Prostate gland (tissue), 2 donors: ENCODE measurements at regions not wholly inside any gene's neighbourhood (a gene's known extent, or its start where the extent isn't known, plus 50 kb on each side); places are given as distances from the start of the nearest gene placed in this dataset.

Source experiments
- DNase-seq: peaks from one replicate; pipeline ENCODE4 v3.0.0-alpha.2; 2019; ENCODE audit warnings: low spot score
- H3K27ac ChIP-seq, 2 donors: fragments of 200-600 bp; sonication (generic); 2 replicates each; pipeline ENCODE4 v1.5.1; 2017 to 2019
- H3K27me3 ChIP-seq: fragments of 200-600 bp; sonication (generic); replicated peaks from 2 replicates; pipeline ENCODE4 v1.5.1; 2019; ENCODE audit not compliant: insufficient read depth
- H3K36me3 ChIP-seq, 2 donors: fragments of 200-600 bp; sonication (generic); 1 replicate in 1 of 2; 2 replicates in 1 of 2; pipeline versions ENCODE4 v1.5.1 to v1.8.1; 2017 to 2019
- H3K4me1 ChIP-seq: fragments of 200-600 bp; sonication (generic); replicated peaks from 2 replicates; pipeline ENCODE4 v1.5.1; 2019
- H3K4me3 ChIP-seq, 2 donors: fragments of 200-600 bp; sonication (generic); 2 replicates each; pipeline ENCODE4 v1.5.1; 2017 to 2019
- H3K9me3 ChIP-seq: fragments of 200-600 bp; sonication (generic); 2 replicates; pipeline ENCODE4 v1.5.1; 2017
- POLR2A ChIP-seq: fragments of 450-650 bp; IDR thresholded peaks from one replicate; pipeline ENCODE4 v1.6.1; 2016; ENCODE audit warnings: antibody characterized with exemption, mild to moderate bottlenecking
- POLR2AphosphoS5 ChIP-seq: sonication (generic); formaldehyde crosslinking; IDR thresholded peaks from one replicate; pipeline ENCODE4 v1.6.1; 2017; ENCODE audit warnings: antibody characterized with exemption
- WGBS: methylation state at CpG from one replicate; pipeline ENCODE4 v1.1.5; 2018; 5-methylcytosine and 5-hydroxymethylcytosine counted together
- intact Hi-C: fragments of 100-400 bp; cut with DNase I; formaldehyde crosslinking; loops from one replicate; pipeline ENCODE4 v1.14.2; 2022
- TF ChIP-seq, protein P1 (sequence below), 4 experiments: fragments of 200-600 bp in 2 of 4; fragments of 450-650 bp in 2 of 4; sonication (generic) in 2 of 4; IDR thresholded peaks; 1 replicate in 3 of 4; 2 replicates in 1 of 4; pipeline ENCODE4 v1.5.1; 2016 to 2019; ENCODE audit warnings: antibody characterized with exemption in 4 of 4, mild to moderate bottlenecking in 2 of 4, moderate library complexity in 2 of 4

DNA sequence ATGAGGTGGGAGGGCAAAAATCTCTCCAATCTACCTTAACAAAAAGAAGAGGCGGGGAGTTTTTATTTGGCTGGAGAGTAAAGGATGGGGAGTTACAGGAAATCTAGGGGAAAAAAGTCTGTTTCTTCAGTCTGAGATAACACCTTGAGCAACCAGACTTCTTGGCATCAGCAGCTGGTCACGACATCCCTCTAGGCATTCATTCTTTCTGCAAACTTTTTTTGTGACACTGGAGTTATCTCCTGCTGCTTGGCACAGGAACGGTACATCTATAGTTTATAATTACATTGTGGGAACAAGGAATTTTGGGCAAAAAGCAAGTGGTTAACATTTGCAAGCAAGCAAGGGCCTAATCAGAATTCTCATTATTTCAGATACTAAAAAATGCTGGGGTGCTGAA is 50.6 kb upstream of the IFNGR1 start:
- Histone ChIP-seq H3K27ac (no peak overlapping the region), H3K4me1 (no peaks in the 10 kb centered on the region), H3K9me3 (no peaks in the 10 kb centered on the region), H3K4me3 (no peak overlapping the region), H3K36me3 (no peaks in the 10 kb centered on the region), H3K27me3 (no peaks in the 10 kb centered on the region)
- 58% methylated on average over 3 of the region's 3 CpGs for WGBS
- TF ChIP-seq, protein P1, sequence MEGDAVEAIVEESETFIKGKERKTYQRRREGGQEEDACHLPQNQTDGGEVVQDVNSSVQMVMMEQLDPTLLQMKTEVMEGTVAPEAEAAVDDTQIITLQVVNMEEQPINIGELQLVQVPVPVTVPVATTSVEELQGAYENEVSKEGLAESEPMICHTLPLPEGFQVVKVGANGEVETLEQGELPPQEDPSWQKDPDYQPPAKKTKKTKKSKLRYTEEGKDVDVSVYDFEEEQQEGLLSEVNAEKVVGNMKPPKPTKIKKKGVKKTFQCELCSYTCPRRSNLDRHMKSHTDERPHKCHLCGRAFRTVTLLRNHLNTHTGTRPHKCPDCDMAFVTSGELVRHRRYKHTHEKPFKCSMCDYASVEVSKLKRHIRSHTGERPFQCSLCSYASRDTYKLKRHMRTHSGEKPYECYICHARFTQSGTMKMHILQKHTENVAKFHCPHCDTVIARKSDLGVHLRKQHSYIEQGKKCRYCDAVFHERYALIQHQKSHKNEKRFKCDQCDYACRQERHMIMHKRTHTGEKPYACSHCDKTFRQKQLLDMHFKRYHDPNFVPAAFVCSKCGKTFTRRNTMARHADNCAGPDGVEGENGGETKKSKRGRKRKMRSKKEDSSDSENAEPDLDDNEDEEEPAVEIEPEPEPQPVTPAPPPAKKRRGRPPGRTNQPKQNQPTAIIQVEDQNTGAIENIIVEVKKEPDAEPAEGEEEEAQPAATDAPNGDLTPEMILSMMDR (IDR thresholded peaks at IDR 0.05) = no peak
- no peak for TF ChIP-seq POLR2AphosphoS5
- no peak for TF ChIP-seq POLR2A
- intact Hi-C loops = loop anchor here (2.0 to 5.0 kb wide), 3 partner anchors 45 to 173 kb away; no protein-coding TSS in a partner anchor
- DNase-seq = no peak

DNA sequence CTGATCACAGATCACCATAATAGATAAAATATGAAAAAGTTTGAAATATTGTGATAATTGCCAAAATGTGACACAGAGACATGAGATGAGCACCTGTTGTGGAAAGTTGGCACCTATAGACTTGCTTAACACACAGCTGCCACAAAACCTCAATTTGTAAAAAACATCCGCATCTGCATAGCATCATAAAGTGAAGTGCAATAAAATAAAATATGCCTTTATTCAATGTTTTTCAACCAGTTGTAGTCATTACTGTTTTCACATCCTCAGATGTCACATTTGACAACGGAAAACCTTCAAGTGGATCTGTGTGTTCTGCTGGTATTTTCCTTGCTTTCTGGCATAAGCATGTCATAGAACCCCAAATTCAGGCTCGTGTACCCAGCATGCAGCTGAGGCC is 50.2 kb upstream of the IFNGR1 start:
- no peak for DNase-seq
- no peaks in the 10 kb centered on the region for H3K36me3 ChIP-seq
- no peak overlapping the region for H3K27ac ChIP-seq
- no peaks in the 10 kb centered on the region for H3K4me1 ChIP-seq
- 91% methylated on average over 3 of the region's 3 CpGs for WGBS
- intact Hi-C loops = loop anchor here (5.0 kb wide), 1 partner anchor 172 kb away; no protein-coding TSS in a partner anchor
- no peak overlapping the region for H3K4me3 ChIP-seq
- H3K9me3 ChIP-seq = no peaks in the 10 kb centered on the region
- H3K27me3 ChIP-seq = no peaks in the 10 kb centered on the region
- TF ChIP-seq, protein P1 (IDR thresholded peaks at IDR 0.05) = no peak
- TF ChIP-seq POLR2A (no peak), POLR2AphosphoS5 (no peak)
